Superior temporal gyrus (tissue), 1 donor: ENCODE measurements at regions not wholly inside any gene's neighbourhood (a gene's known extent, or its start where the extent isn't known, plus 50 kb on each side); places are given as distances from the start of the nearest gene placed in this dataset.
A peak's percentile ranks its signal among the peaks of the same experiment; 100 is the strongest.
"Not testable (repeated sequence)": the region's sequence is repeated elsewhere in the genome, so short reads cannot be mapped to it uniquely, and the experiment has no call there.

Experiments
- DNase-seq: peaks from one replicate; pipeline ENCODE4 v3.0.0-alpha.2; 2016; ENCODE audit errors: extremely low spot score

- no peak for DNase-seq
Observed at GRCh38 chr7:68384581-68384980, 1213.7 kb upstream of the AUTS2 start.

- no peak for DNase-seq
Observed at GRCh38 chr7:68393051-68393450, 1205.2 kb upstream of the AUTS2 start.

GRCh38 chr7:68394131-68394530 is 1204.1 kb upstream of the AUTS2 start:
- no peak for DNase-seq

GRCh38 chr7:68399991-68400590 is 1198.2 kb upstream of the AUTS2 start:
- no peak for DNase-seq

- no peak for DNase-seq
Observed at GRCh38 chr7:68400783-68401182, 1197.5 kb upstream of the AUTS2 start.

GRCh38 chr7:68401313-68401712 is 1197.0 kb upstream of the AUTS2 start:
- DNase-seq = no peak

GRCh38 chr7:68406480-68406879 is 1191.8 kb upstream of the AUTS2 start:
- DNase-seq = no peak

- DNase-seq = no peak
Observed at GRCh38 chr7:68407460-68407859, 1190.8 kb upstream of the AUTS2 start.

- DNase-seq = no peak
Observed at GRCh38 chr7:68408873-68409272, 1189.4 kb upstream of the AUTS2 start.

GRCh38 chr7:68409851-68410250 is 1188.4 kb upstream of the AUTS2 start:
- no peak for DNase-seq

GRCh38 chr7:68410693-68411092 is 1187.6 kb upstream of the AUTS2 start:
- DNase-seq = not testable (repeated sequence)

- no peak for DNase-seq
Observed at GRCh38 chr7:68411742-68412141, 1186.5 kb upstream of the AUTS2 start.

GRCh38 chr7:68414631-68415425 is 1183.4 kb upstream of the AUTS2 start:
- DNase-seq = no peak

GRCh38 chr7:68417002-68417401 is 1181.3 kb upstream of the AUTS2 start:
- DNase-seq = no peak

- DNase-seq = no peak
Observed at GRCh38 chr7:68417659-68418058, 1180.6 kb upstream of the AUTS2 start.

GRCh38 chr7:68420342-68421192 is 1177.7 kb upstream of the AUTS2 start:
- peak; percentile 86 for DNase-seq

GRCh38 chr7:68421712-68422111 is 1176.6 kb upstream of the AUTS2 start:
- no peak for DNase-seq

- no peak for DNase-seq
Observed at GRCh38 chr7:68422281-68422680, 1176.0 kb upstream of the AUTS2 start.

GRCh38 chr7:68423356-68423755 is 1174.9 kb upstream of the AUTS2 start:
- DNase-seq = no peak

- no peak for DNase-seq
Observed at GRCh38 chr7:68424658-68425297, 1173.5 kb upstream of the AUTS2 start.

GRCh38 chr7:68425377-68425776 is 1172.9 kb upstream of the AUTS2 start:
- no peak for DNase-seq
